ENCODE measurements at regions not wholly inside any gene's neighbourhood (a gene's known extent, or its start where the extent isn't known, plus 50 kb on each side); places are given as distances from the start of the nearest gene placed in this dataset.

- H4K20me1 ChIP-seq (ENCODE audit: insufficient read depth, low read length), result no peaks in the 10 kb centered on the region
- no peak overlapping the region for H3K9ac ChIP-seq (ENCODE audit: low read depth, low read length)
- H4K91ac ChIP-seq (ENCODE audit: insufficient read depth, low read depth, low read length), result no peak overlapping the region
- H3K9me1 ChIP-seq (ENCODE audit: insufficient read depth, low read length), result no peaks in the 10 kb centered on the region
- no peak overlapping the region for H2AFZ ChIP-seq (replicated peaks; ENCODE audit: low read length, poor library complexity)
- peaks cover 3% of the 10 kb centered on the region for H3K4me1 ChIP-seq (ENCODE audit: control insufficient read depth, insufficient read depth, low read length)
- no peak overlapping the region for H3K56ac ChIP-seq (ENCODE audit: extremely low read depth, insufficient read depth, low read length)
- intact Hi-C loops (cut with micrococcal nuclease) (no loop called here), dilution Hi-C loops (cut with HindIII; ENCODE audit: low sequenced_read_pairs, unreplicated experiment) (no loop called here), in situ Hi-C loops (cut with MboI; ENCODE audit: low sequenced_read_pairs) (no loop called here)
- WGBS, 2 experiments (ENCODE audit: extremely low coverage in 2 of 2, insufficient read length in 1 of 2), result no CpG with 5 or more reads among the region's 4 CpGs
- POLR2A ChIA-PET (ENCODE audit: unreplicated experiment), result interaction anchor here (0.6 kb wide), 1 partner anchor 44 kb away, joined by 5 read pairs; no protein-coding TSS in a partner anchor
- H2AK9ac ChIP-seq (replicated peaks; ENCODE audit: low read depth, low read length, poor library complexity), result no peak overlapping the region
- no peak overlapping the region for H2BK5ac ChIP-seq (ENCODE audit: low read depth, low read length, poor library complexity, severe bottlenecking)
- no peaks in the 10 kb centered on the region for H3K36me3 ChIP-seq (ENCODE audit: control insufficient read depth, insufficient read depth, low read length)
- DNase-seq (peak; percentile 4), ATAC-seq (ENCODE audit: low read depth) (no peak)
- H3K27me3 ChIP-seq (ENCODE audit: control insufficient read depth, insufficient read depth, low read length), result no peaks in the 10 kb centered on the region
- H3K9me3 ChIP-seq (ENCODE audit: control insufficient read depth, insufficient read depth, low read length), result no peaks in the 10 kb centered on the region
- H4K5ac ChIP-seq (ENCODE audit: low read depth, low read length), result no peak overlapping the region; the same call in 1 of the 2 replicates
- no peak overlapping the region for H2BK120ac ChIP-seq (ENCODE audit: low read depth, low read length)
- no peaks in the 10 kb centered on the region for H3K79me1 ChIP-seq (ENCODE audit: low read depth in 1 of 2, low read length in 2 of 2)
- no peak overlapping the region for H4K8ac ChIP-seq (ENCODE audit: low read depth in 2 of 2, low read length in 2 of 2)
- no peak overlapping the region; the same call in 1 of the 2 replicates for H3K18ac ChIP-seq (ENCODE audit: low read depth, low read length)
- H2BK15ac ChIP-seq (ENCODE audit: low read depth, low read length), result no peak overlapping the region
- H2AK5ac ChIP-seq (ENCODE audit: low read depth, low read length), result no peak overlapping the region
- BruUV-seq (replicated peaks), result no TSS peak
- no peak overlapping the region for H2BK20ac ChIP-seq (ENCODE audit: low read depth, low read length)
- no peak overlapping the region for H3K4ac ChIP-seq (ENCODE audit: low read depth, low read length)
- no peak overlapping the region for H3K4me2 ChIP-seq (ENCODE audit: low read depth, low read length)
- H3K14ac ChIP-seq (replicated peaks; ENCODE audit: low read depth, low read length), result no peak overlapping the region
- CTCF ChIA-PET, result interaction anchor here (0.6 kb wide), 1 partner anchor 209 kb away, joined by 3 read pairs; no protein-coding TSS in a partner anchor
- H3K4me3 ChIP-seq (ENCODE audit: insufficient read depth, low read depth, low read length), result no peak overlapping the region
- no peak overlapping the region for H3K23ac ChIP-seq (ENCODE audit: low read depth, low read length)
- TF ChIP-seq USF2 (IDR thresholded peaks at IDR 0.05; ENCODE audit: low read depth, low read length) (no peak), MAFK (IDR thresholded peaks at IDR 0.05; ENCODE audit: low read depth, low read length) (no peak), FOS (IDR thresholded peaks at IDR 0.05; ENCODE audit: low read depth, low read length) (no peak), RFX5 (IDR thresholded peaks at IDR 0.05; ENCODE audit: low read depth, low read length) (no peak), MXI1 (IDR thresholded peaks at IDR 0.05; ENCODE audit: borderline replicate concordance, low read depth, low read length) (no peak), SMC3 (IDR thresholded peaks at IDR 0.05; ENCODE audit: low read depth, low read length) (no peak), NFE2L2 (IDR thresholded peaks at IDR 0.05; ENCODE audit: low read depth, low read length) (no peak), CEBPB (IDR thresholded peaks at IDR 0.05; ENCODE audit: low read depth, low read length) (no peak), CHD1 (IDR thresholded peaks at IDR 0.05; ENCODE audit: low read depth, low read length) (no peak), RAD21 (IDR thresholded peaks at IDR 0.05; ENCODE audit: low read length) (no peak), BHLHE40 (IDR thresholded peaks at IDR 0.05; ENCODE audit: low read depth, low read length) (no peak), MAZ (IDR thresholded peaks at IDR 0.05; ENCODE audit: borderline replicate concordance, low read depth, low read length) (no peak)
- TF ChIP-seq, protein P1, sequence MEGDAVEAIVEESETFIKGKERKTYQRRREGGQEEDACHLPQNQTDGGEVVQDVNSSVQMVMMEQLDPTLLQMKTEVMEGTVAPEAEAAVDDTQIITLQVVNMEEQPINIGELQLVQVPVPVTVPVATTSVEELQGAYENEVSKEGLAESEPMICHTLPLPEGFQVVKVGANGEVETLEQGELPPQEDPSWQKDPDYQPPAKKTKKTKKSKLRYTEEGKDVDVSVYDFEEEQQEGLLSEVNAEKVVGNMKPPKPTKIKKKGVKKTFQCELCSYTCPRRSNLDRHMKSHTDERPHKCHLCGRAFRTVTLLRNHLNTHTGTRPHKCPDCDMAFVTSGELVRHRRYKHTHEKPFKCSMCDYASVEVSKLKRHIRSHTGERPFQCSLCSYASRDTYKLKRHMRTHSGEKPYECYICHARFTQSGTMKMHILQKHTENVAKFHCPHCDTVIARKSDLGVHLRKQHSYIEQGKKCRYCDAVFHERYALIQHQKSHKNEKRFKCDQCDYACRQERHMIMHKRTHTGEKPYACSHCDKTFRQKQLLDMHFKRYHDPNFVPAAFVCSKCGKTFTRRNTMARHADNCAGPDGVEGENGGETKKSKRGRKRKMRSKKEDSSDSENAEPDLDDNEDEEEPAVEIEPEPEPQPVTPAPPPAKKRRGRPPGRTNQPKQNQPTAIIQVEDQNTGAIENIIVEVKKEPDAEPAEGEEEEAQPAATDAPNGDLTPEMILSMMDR (conservative IDR thresholded peaks at IDR 0.05; ENCODE audit: low read depth, low read length), result no peak
- TF ChIP-seq, protein P2, sequence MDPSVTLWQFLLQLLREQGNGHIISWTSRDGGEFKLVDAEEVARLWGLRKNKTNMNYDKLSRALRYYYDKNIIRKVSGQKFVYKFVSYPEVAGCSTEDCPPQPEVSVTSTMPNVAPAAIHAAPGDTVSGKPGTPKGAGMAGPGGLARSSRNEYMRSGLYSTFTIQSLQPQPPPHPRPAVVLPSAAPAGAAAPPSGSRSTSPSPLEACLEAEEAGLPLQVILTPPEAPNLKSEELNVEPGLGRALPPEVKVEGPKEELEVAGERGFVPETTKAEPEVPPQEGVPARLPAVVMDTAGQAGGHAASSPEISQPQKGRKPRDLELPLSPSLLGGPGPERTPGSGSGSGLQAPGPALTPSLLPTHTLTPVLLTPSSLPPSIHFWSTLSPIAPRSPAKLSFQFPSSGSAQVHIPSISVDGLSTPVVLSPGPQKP (IDR thresholded peaks at IDR 0.05; ENCODE audit: borderline replicate concordance, low read depth, low read length), result no peak
- H3K27ac ChIP-seq (ENCODE audit: insufficient read depth, low read length), result no peak overlapping the region
Observed at GRCh38 chr6:132929141-132929540, 114.8 kb downstream of the RPS12 start.

Data from IMR-90 (cell line).